GM19328 (cell line): ENCODE measurements at regions not wholly inside any gene's neighbourhood (a gene's known extent, or its start where the extent isn't known, plus 50 kb on each side); places are given as distances from the start of the nearest gene placed in this dataset.
"Not testable (repeated sequence)": the region's sequence is repeated elsewhere in the genome, so short reads cannot be mapped to it uniquely, and the experiment has no call there.

Experiments
- ATAC-seq: cut with Tn5 transposase; IDR thresholded peaks from one replicate; pipeline ENCODE4 v1.9.1; 2021; ENCODE audit warnings: mild to moderate bottlenecking, moderate library complexity; ENCODE audit not compliant: unreplicated experiment

DNA sequence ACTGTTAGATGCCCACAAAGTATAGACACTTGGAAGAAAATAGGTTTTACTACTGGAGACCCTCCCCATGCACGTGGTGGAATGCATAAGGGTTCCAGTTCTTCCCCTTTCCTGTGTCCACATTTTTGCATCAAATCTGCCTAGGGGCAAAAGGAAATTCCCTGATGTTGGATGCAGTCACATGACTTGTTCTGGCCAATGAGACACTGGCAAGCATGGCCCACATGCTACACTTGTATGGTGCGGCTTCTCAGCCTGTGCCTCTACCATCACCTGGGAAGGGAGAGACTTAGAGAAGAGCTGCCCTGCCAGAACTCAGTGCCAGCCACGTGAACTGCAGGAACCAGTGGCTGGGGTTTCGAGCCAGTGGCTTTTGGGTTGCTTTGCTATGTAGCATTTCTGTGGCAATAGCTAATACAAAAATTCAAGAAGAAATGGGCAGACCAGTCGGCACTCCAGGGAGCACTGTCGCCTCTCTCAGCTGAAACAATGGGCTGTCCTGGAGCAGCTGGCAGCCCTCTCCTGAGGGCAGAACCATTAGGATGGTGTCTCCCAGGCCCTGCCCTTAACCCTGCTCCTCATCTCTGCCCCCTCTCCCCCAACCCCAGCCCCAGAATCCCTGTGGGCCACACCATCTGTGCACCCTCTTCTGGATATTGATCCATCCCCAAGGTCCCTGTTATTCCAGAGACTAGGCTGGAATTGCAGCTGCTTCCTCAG is 634.0 kb downstream of the UQCRFS1 start:
- ATAC-seq, result no peak

- no peak for ATAC-seq
These were observed 634.7 kb downstream of the UQCRFS1 start for GRCh38 chr19:28578208-28578607.

DNA sequence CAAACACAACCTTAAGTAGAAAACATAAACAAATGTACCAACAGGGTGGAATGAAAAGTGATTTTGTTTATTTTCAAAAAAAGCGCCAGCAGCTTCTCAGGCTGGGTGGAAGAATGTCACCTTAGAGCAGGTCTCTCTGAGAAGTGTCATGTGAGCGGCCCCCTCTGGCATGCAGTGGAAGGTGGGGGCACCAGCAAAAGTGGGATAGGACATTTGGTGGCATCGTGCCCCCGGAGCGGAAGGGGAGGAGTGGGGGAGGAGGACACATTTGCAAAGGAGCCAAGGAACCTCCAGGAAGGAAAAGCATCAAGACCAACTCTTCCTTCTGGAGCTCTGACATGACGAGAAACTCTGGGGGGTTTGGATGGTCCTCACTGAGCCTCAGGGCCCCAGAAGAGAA is 635.3 kb downstream of the UQCRFS1 start:
- no peak for ATAC-seq

DNA sequence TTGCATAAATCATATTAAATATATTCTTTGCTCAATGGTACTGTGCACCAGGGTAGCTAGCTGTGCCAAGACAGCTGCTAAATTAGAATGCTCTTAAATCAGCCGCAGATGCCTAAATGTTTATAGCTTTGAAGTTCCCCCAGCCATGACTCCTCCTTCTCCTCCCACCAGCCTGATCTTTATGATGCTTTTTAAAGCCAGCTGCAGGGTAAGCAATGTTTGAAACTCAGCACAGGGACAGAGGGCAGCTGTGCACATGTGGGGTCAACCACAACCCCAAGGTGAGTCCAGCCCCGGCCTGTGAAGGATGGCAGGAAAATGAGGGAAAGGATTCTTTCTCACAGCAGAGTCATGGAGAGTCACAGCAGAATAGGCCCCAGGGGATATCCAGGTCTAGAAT is 635.7 kb downstream of the UQCRFS1 start:
- no peak for ATAC-seq

- no peak for ATAC-seq
These were observed 637.1 kb downstream of the UQCRFS1 start for GRCh38 chr19:28575816-28576215.

- not testable (repeated sequence) for ATAC-seq
These were observed 637.6 kb downstream of the UQCRFS1 start for GRCh38 chr19:28575312-28575711.

GRCh38 chr19:28574212-28574611 is 638.7 kb downstream of the UQCRFS1 start:
- ATAC-seq, result no peak

GRCh38 chr19:28569132-28570131 is 643.5 kb downstream of the UQCRFS1 start:
- ATAC-seq, result no peak

DNA sequence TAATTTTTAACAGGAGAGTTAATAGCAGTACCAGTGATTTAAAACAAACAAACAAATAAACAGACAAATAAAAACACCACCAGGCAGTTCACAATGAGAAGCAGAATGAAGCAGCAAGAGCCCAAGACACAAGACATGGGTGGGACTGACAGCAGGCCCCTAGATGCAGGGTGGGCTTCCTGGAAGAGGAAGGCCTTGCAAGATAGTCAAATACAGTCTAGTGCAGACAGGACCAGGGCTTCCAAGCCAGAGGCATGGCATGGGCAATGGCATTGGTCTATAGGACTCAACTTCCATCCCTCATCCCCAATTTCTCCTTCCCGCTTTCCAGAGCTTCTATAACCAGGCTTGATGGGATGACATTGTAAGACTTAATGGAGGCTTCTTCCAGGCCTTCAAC is 645.1 kb downstream of the UQCRFS1 start:
- ATAC-seq, result no peak

DNA sequence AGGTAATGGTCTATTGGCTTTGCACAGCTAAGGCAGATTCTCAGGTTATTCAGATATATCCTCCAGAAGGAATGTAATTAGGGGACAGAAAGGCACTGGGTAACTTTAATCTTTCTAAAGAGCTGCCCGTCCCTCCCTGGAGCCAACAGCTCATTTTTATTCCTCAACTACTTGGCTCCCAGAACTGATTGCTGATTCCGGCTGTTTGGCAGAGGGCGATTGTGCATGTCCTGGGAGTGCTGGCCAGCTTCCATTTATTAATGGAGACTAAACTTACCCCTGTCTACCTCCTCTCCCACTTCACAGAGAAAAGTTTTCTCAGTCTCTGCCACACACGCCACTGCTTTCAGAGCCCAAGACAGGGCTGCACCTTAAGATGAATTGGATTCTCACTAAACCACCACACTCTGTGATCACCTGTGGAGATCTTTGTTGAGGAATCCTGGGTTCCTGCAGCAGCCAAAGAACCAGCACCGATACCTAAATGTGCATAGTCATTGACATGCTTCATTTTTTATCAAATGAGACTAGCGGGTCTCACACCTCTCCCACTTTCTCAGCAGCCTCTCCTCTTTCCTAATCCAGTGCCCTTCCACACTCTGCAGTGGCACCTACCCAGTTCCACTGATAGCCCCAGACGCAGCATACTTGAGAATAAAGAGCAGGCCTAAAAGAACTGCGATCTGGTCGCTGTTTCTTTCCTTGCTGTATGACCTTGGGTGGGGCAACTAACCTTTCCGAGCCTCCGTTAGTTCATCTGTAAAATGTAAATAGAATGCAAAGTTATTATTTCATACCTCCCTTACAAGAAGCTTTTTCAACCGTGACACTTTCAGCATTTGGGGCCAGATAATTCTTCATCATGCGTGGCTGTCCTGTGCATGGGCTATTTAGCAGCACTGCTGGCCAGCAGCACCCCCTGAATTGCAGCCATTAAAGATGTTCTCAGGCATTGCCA is 648.7 kb downstream of the UQCRFS1 start:
- ATAC-seq, result no peak

DNA sequence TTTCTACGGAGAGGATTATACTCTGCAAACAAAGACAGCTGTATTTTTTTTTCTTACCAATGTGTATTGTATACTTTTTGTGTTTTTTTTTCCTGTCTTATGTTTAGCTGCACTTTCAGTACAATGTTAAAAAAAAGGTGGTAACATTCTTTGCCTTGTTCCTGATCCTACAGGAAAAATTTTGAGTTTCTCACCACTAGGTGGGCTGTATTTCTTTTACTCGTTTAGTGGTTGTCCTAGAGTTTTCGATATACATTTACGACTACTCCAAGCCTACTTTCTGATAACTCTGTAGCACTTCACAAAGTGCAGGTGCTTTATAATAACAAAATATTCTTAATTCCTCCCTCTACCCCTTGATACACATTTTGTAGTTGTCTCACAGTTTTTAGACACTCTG is 652.2 kb downstream of the UQCRFS1 start:
- ATAC-seq, result no peak

GRCh38 chr19:28558783-28559182 is 654.2 kb downstream of the UQCRFS1 start:
- ATAC-seq, result no peak

- no peak for ATAC-seq
These were observed 656.6 kb downstream of the UQCRFS1 start for GRCh38 chr19:28556371-28556770.

DNA sequence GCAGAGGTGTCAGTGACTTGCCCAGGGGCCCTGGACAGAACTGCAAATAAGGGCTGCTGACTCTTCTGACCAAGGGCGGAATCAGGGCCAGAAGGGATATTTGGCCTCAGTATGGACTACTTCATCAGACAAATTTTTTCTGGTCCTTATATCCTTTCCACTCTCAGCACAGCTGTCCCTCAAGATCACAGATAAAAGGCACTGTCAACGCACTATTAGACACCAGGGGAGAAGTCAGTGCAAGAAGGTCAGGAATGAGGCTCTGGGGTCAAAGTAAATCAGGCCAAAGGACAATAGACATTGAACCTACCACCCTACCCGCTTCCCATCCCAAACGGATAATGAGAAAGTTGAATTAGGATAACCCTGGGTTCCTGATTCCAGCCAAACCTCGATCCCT is 657.6 kb downstream of the UQCRFS1 start:
- ATAC-seq, result no peak

- no peak for ATAC-seq
These were observed 658.4 kb downstream of the UQCRFS1 start for GRCh38 chr19:28554321-28555091.

- ATAC-seq, result no peak
These were observed 659.2 kb downstream of the UQCRFS1 start for GRCh38 chr19:28553764-28554163.

GRCh38 chr19:28553005-28553404 is 659.9 kb downstream of the UQCRFS1 start:
- no peak for ATAC-seq

GRCh38 chr19:28549680-28550277 is 663.2 kb downstream of the UQCRFS1 start:
- ATAC-seq, result no peak

GRCh38 chr19:28546148-28546685 is 666.7 kb downstream of the UQCRFS1 start:
- no peak for ATAC-seq
